SK-N-SH (cell line): ENCODE measurements at regions not wholly inside any gene's neighbourhood (a gene's known extent, or its start where the extent isn't known, plus 50 kb on each side); places are given as distances from the start of the nearest gene placed in this dataset.

Experiments
- CTCF ChIA-PET: fragments of 300-600, 350-600 bp; formaldehyde crosslinking; extraction: SDS; loops from one replicate; lab custom pipeline; 2021; lab: Yijun Ruan, JAX
- POLR2A ChIA-PET: fragments of 350-600 bp; sonication (Branson Sonifier 250); formaldehyde crosslinking; extraction: SDS; loops from one replicate; lab custom pipeline; 2020; ENCODE audit warnings: antibody characterized with exemption, inconsistent platforms; lab: Yijun Ruan, JAX
- DNase-seq: peaks from one replicate; pipeline ENCODE4 v3.0.0; 2012
- H2AFZ ChIP-seq: fragments of 200-600 bp; sonication (generic); 2 replicates; pipeline ENCODE4 v1.8.1; 2016; ENCODE audit warnings: antibody characterized with exemption, mild to moderate bottlenecking, low read depth
- H3F3A ChIP-seq: fragments of 200-600 bp; sonication (generic); replicated peaks from 2 replicates; pipeline ENCODE3; 2016; ENCODE audit warnings: antibody characterized with exemption, mild to moderate bottlenecking; ENCODE audit not compliant: insufficient read depth
- H3K27ac ChIP-seq, 2 experiments: fragments of 200-500 bp in 1 of 2; fragments of 200-600 bp in 1 of 2; sonication (Bioruptor generic) in 1 of 2; sonication (generic), shearing (Covaris generic) in 1 of 2; 2 replicates each; pipeline versions ENCODE4 v1.5.1 to v1.6.1; 2014 to 2016; ENCODE audit warnings: low read depth in 2 of 2, inconsistent platforms in 1 of 2, low read length in 1 of 2, mild to moderate bottlenecking in 1 of 2, mixed read lengths in 1 of 2
- H3K27me3 ChIP-seq: fragments of 200-600 bp; sonication (generic), shearing (Covaris generic); 2 replicates; pipeline ENCODE4 v1.6.1; 2016; ENCODE audit warnings: mixed run types; ENCODE audit not compliant: insufficient read depth
- H3K36me3 ChIP-seq, 2 experiments: fragments of 200-500 bp in 1 of 2; fragments of 200-600 bp in 1 of 2; sonication (Bioruptor generic) in 1 of 2; sonication (generic) in 1 of 2; replicated peaks in 1 of 2; 2 replicates each; pipeline versions ENCODE3 to v1.5.1; 2014 to 2016; ENCODE audit warnings: low read length in 1 of 2, mild to moderate bottlenecking in 1 of 2; ENCODE audit not compliant: insufficient read depth in 2 of 2, control insufficient read depth in 1 of 2
- H3K4me1 ChIP-seq, 2 experiments: fragments of 200-500 bp in 1 of 2; fragments of 200-600 bp in 1 of 2; sonication (Bioruptor generic) in 1 of 2; sonication (generic), shearing (Covaris generic) in 1 of 2; 2 replicates each; pipeline versions ENCODE4 v1.5.1 to v1.6.1; 2014 to 2016; ENCODE audit warnings: low read depth in 1 of 2, low read length in 1 of 2, mixed run types in 1 of 2; ENCODE audit not compliant: insufficient read depth in 2 of 2, control insufficient read depth in 1 of 2
- H3K4me2 ChIP-seq: fragments of 200-600 bp; sonication (generic), shearing (Covaris generic); 2 replicates; pipeline ENCODE4 v1.6.1; 2017; ENCODE audit warnings: mixed run types
- H3K4me3 ChIP-seq, 2 experiments: fragments of 200-500 bp in 1 of 2; fragments of 200-600 bp in 1 of 2; sonication (Bioruptor generic) in 1 of 2; sonication (generic), shearing (Covaris generic) in 1 of 2; 2 replicates each; pipeline versions ENCODE4 v1.5.1 to v1.8.1; 2014 to 2016; ENCODE audit warnings: low read depth in 2 of 2, inconsistent platforms in 1 of 2, low read length in 1 of 2, mild to moderate bottlenecking in 1 of 2, mixed read lengths in 1 of 2, moderate library complexity in 1 of 2
- H3K79me2 ChIP-seq: fragments of 200-600 bp; sonication (generic); 2 replicates; pipeline ENCODE4 v1.8.1; 2017; ENCODE audit warnings: mild to moderate bottlenecking; ENCODE audit not compliant: insufficient read depth
- H3K9ac ChIP-seq: fragments of 200-600 bp; sonication (generic); 2 replicates; pipeline ENCODE4 v1.6.1; 2017; ENCODE audit warnings: mixed run types
- H3K9me2 ChIP-seq: fragments of 200-600 bp; sonication (generic); 2 replicates; pipeline ENCODE4 v1.6.1; 2017; ENCODE audit warnings: mixed run types
- H3K9me3 ChIP-seq: fragments of 200-600 bp; sonication (generic); 2 replicates; pipeline ENCODE4 v1.6.1; 2017; ENCODE audit warnings: mixed run types, mild to moderate bottlenecking, moderate library complexity
- H4K20me1 ChIP-seq: fragments of 200-600 bp; sonication (generic); 2 replicates; pipeline ENCODE4 v1.6.1; 2017; ENCODE audit warnings: mild to moderate bottlenecking, mixed run types; ENCODE audit not compliant: insufficient read depth
- CTCF ChIP-seq: fragments of 200-600 bp; sonication (generic); IDR thresholded peaks from 2 replicates; pipeline ENCODE4 v1.6.1; 2017; ENCODE audit warnings: antibody characterized with exemption, mild to moderate bottlenecking, moderate library complexity
- ELF1 ChIP-seq: IDR thresholded peaks from 2 replicates; pipeline ENCODE4 v1.4.0; 2012
- EP300 ChIP-seq, 2 experiments: IDR thresholded peaks; 2 replicates each; pipeline versions ENCODE4 v1.4.0 to v1.6.1; 2012; ENCODE audit warnings: borderline replicate concordance in 1 of 2, low read depth in 1 of 2, low read length in 1 of 2
- EZH2phosphoT487 ChIP-seq: fragments of 200-600 bp; sonication (generic); IDR thresholded peaks from 2 replicates; pipeline ENCODE4 v1.6.1; 2017; ENCODE audit warnings: low read depth, mixed run types, mild to moderate bottlenecking, antibody characterized with exemption, moderate library complexity, borderline replicate concordance
- FOSL2 ChIP-seq: IDR thresholded peaks from 2 replicates; pipeline ENCODE4 v1.4.0; 2012; ENCODE audit warnings: low read depth, mild to moderate bottlenecking, moderate library complexity, borderline replicate concordance
- IRF3 ChIP-seq: fragments of 150-350 bp; IDR thresholded peaks from 2 replicates; pipeline ENCODE4 v1.6.1; 2016; ENCODE audit warnings: mild to moderate bottlenecking, low read depth, low read length
- JUND ChIP-seq: IDR thresholded peaks from 2 replicates; pipeline ENCODE4 v1.4.0; 2012
- MAX ChIP-seq: IDR thresholded peaks from 2 replicates; pipeline ENCODE4 v1.4.0; 2012; ENCODE audit warnings: low read depth
- MEF2A ChIP-seq: IDR thresholded peaks from 2 replicates; pipeline ENCODE4 v1.4.0; 2012; ENCODE audit warnings: low read depth, borderline replicate concordance
- NFIC ChIP-seq: IDR thresholded peaks from 2 replicates; pipeline ENCODE4 v1.4.0; 2012; ENCODE audit warnings: borderline replicate concordance
- PBX3 ChIP-seq: IDR thresholded peaks from 2 replicates; pipeline ENCODE4; 2012
- POLR2AphosphoS5 ChIP-seq: IDR thresholded peaks from 2 replicates; pipeline ENCODE4 v1.6.1; 2012; ENCODE audit warnings: low read depth, low read length
- RCOR1 ChIP-seq: fragments of 150-350 bp; IDR thresholded peaks from 2 replicates; pipeline ENCODE4 v1.6.1; 2017; ENCODE audit warnings: antibody characterized with exemption, low read length
- REST ChIP-seq: IDR thresholded peaks from 2 replicates; pipeline ENCODE4 v1.6.1; 2012; ENCODE audit warnings: mild to moderate bottlenecking, low read depth, low read length, moderate library complexity
- RXRA ChIP-seq: IDR thresholded peaks from 2 replicates; pipeline ENCODE4 v1.4.0; 2012; ENCODE audit warnings: low read depth, mild to moderate bottlenecking, borderline replicate concordance
- SMC3 ChIP-seq: IDR thresholded peaks from 2 replicates; pipeline ENCODE4 v1.6.1; 2012; ENCODE audit warnings: low read depth, low read length, improper control_type of control experiment
- TAF1 ChIP-seq: IDR thresholded peaks from 2 replicates; pipeline ENCODE4 v1.6.1; 2012; ENCODE audit warnings: low read depth, mild to moderate bottlenecking, low read length, moderate library complexity, borderline replicate concordance
- TCF12 ChIP-seq: IDR thresholded peaks from 2 replicates; pipeline ENCODE4 v1.4.0; 2012
- YY1 ChIP-seq: IDR thresholded peaks from 2 replicates; pipeline ENCODE4 v1.4.0; 2012; ENCODE audit warnings: low read depth, mild to moderate bottlenecking
- WGBS: methylation state at CpG from one replicate; pipeline ENCODE4 v1.1.6; 2017; ENCODE audit warnings: low lambda C conversion rate; 5-methylcytosine and 5-hydroxymethylcytosine counted together

GRCh38 chr5:175808711-175809110, 62.7 kb upstream of the CPLX2 start:
- no peak overlapping the region for H2AFZ ChIP-seq
- H3F3A ChIP-seq, result peaks cover 2% of the 10 kb centered on the region
- no peak overlapping the region for H3K9ac ChIP-seq
- H4K20me1 ChIP-seq, result no peaks in the 10 kb centered on the region
- no peaks in the 10 kb centered on the region; a peak in 1 of 4 replicates for H3K4me1 ChIP-seq
- no peaks in the 10 kb centered on the region for H3K79me2 ChIP-seq
- CTCF ChIA-PET, result interaction anchor here (1.5 kb wide), 1 partner anchor 7 kb away, joined by 3 read pairs; no protein-coding TSS in a partner anchor
- DNase-seq, result no peak
- POLR2A ChIA-PET, result no interaction called here
- H3K9me3 ChIP-seq, result no peaks in the 10 kb centered on the region
- H3K4me3 ChIP-seq, result no peak overlapping the region
- WGBS, result 91% methylated on average over 3 of the region's 6 CpGs
- no peak overlapping the region for H3K4me2 ChIP-seq
- no peaks in the 10 kb centered on the region for H3K27me3 ChIP-seq
- no peaks in the 10 kb centered on the region for H3K9me2 ChIP-seq
- no peaks in the 10 kb centered on the region for H3K36me3 ChIP-seq
- H3K27ac ChIP-seq, result no peak overlapping the region
- TF ChIP-seq IRF3 (no peak), FOSL2 (no peak), TCF12 (no peak), RCOR1 (no peak), TAF1 (no peak), POLR2AphosphoS5 (no peak)

GRCh38 chr5:175809531-175810121, 61.8 kb upstream of the CPLX2 start:
- Histone ChIP-seq H3K27ac (peak overlapping the region in 1 of 2 experiments; percentile 40; a peak in 2 of 4 replicates), H3K4me1 (peaks cover 4 to 8% of the 10 kb centered on the region in 2 experiments; a peak in 2 of 4 replicates), H2AFZ (no peak overlapping the region), H3K4me2 (peak overlapping the region; percentile 62), H3K9me3 (no peaks in the 10 kb centered on the region), H3K36me3 (no peaks in the 10 kb centered on the region), H3F3A (peaks cover 2% of the 10 kb centered on the region), H3K27me3 (no peaks in the 10 kb centered on the region), H3K4me3 (no peak overlapping the region; a peak in 1 of 4 replicates), H3K79me2 (no peaks in the 10 kb centered on the region), H3K9me2 (no peaks in the 10 kb centered on the region), H4K20me1 (no peaks in the 10 kb centered on the region), H3K9ac (no peak overlapping the region)
- POLR2A ChIA-PET, result no interaction called here
- DNase-seq, result no peak
- CTCF ChIA-PET, result interaction anchor here (1.5 to 1.9 kb wide), 2 partner anchors 8 to 80 kb away, joined by 3 to 6 read pairs; no protein-coding TSS in a partner anchor
- WGBS, result 28% methylated on average over 14 of the region's 14 CpGs
- TF ChIP-seq NFIC, result peak; percentile 87
- TF ChIP-seq EZH2phosphoT487, result no peak
- TF ChIP-seq RCOR1, result no peak
- peak; percentile 97 for TF ChIP-seq TCF12
- TF ChIP-seq MAX, result peak; percentile 66; the same call in 1 of the 2 replicates
- TF ChIP-seq PBX3, result peak; percentile 72
- TF ChIP-seq YY1, result no peak
- TF ChIP-seq MEF2A, result peak; percentile 81; the same call in 1 of the 2 replicates
- peak; percentile 94 for TF ChIP-seq FOSL2
- peak; percentile 68; the same call in 1 of the 2 replicates for TF ChIP-seq REST
- TF ChIP-seq JUND, result peak; percentile 96
- TF ChIP-seq EP300 (IDR thresholded peaks at IDR 0.05; ENCODE audit: borderline replicate concordance in 1 of 2, low read depth in 1 of 2, low read length in 1 of 2), result peak in 1 of 2 experiments; percentile 84; a peak in 1 of 4 replicates
- TF ChIP-seq RXRA, result peak; percentile 37; the same call in 1 of the 2 replicates
- no peak for TF ChIP-seq SMC3
- TF ChIP-seq POLR2AphosphoS5, result peak; percentile 58; the same call in 1 of the 2 replicates
- TF ChIP-seq CTCF, result no peak
- TF ChIP-seq ELF1, result no peak
